Muscle of back (tissue), 3 donors: ENCODE measurements at regions not wholly inside any gene's neighbourhood (a gene's known extent, or its start where the extent isn't known, plus 50 kb on each side); places are given as distances from the start of the nearest gene placed in this dataset.

ENCODE experiments used
- DNase-seq, 3 donors: peaks; one replicate each; pipeline versions ENCODE4 v3.0.0 to v3.0.0-alpha.2; 2013

GRCh38 chr18:25962919-25963318, 127.5 kb downstream of the SS18 start:
- no peak for DNase-seq

DNA sequence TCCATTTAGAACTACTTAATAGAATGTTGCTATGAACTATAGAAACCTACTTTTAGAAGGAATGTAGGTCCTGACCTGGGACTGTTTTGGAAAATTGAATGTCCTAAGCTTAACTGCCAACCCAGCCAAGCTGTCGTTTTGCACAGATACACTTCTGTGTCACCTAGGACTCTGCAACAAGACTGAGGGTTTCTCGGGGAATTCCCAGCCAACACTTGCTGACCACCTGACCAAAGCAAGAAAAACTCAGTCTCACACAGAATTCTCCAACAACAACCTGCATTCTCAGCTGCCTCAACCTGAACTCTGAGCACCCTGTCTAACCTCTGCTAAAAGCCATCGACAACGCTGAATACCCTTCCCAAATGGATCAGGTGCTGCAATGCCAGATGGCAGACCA, 128.2 kb downstream of the SS18 start:
- DNase-seq = no peak

GRCh38 chr18:25957017-25957416, 133.4 kb downstream of the SS18 start:
- no peak for DNase-seq

DNA sequence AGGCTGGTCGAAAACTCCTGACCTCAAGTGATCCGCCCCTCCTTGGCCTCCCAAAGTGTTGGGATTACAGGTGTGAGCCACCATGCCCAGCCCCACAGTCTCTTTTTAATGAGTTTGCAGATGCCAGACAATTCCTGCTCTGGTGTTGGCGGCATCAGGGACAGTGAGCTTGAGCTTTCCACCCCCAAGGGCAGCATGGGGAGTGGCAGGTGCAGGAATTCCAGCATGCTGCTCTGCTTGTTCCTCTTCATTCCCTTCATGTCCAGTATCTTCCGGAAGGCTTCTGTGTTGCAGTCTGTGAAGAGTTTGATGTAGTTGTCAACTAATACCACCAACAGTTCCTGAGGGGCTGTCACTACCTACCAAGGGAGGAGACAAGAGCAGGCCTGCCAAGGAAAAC, 137.3 kb downstream of the SS18 start:
- DNase-seq = no peak

DNA sequence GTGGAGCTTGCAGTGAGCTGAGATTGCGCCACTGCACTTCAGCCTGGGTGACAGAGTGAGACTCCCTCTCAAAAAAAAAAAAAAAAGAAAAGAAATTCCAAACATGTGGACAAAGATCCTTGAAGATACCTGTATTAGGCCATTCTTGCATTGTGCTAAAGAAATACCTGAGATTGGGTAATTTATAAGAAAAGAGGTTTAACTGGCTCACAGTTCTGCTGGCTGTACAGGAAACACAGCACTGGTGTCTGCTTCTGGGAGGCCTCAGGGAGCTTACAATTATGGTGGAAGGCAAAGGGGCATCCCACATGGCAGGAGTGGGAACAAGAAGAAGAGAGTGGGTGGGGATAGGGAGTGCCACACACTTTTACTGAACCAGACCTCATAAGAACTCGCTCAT, 140.1 kb downstream of the SS18 start:
- no peak for DNase-seq

DNA sequence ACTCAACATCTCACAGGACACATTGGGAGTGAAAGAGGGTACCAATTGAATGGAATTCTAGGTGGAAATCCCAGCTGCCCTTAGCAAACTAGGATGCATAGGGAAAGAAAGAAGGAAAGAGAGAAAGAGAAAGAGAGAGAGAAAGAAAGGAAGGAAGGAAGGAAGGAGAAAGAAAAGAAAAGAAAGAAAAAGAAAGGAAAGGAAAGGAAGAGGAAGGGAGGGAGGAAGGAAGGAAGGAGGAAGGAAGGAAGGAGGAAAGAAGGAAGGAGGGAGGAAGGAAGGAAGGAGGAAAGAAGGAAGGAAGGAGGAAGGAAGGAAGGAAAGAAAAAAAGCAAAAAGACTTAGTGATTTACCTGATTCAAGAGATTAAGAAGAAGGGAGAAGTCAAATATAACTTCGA, 143.9 kb downstream of the SS18 start:
- no peak for DNase-seq

DNA sequence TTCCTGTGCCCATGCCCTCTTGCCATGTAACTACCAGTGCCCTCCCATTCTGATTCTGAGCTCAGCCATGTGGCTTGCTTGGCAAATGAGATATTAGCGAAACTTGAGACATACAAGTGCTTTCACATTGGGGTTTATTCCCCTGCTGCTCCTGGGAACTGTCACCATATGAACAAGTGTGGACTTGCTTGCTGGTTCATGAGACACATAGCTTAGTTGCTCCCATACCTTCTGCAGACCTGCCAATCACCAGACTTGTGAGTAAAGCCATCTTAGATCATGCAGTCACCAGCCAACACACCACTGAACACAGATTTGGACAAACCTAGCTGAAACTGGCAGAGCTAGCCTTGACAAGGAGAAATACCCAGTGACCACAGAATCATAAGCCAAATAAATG, 155.1 kb downstream of the SS18 start:
- DNase-seq = no peak

DNA sequence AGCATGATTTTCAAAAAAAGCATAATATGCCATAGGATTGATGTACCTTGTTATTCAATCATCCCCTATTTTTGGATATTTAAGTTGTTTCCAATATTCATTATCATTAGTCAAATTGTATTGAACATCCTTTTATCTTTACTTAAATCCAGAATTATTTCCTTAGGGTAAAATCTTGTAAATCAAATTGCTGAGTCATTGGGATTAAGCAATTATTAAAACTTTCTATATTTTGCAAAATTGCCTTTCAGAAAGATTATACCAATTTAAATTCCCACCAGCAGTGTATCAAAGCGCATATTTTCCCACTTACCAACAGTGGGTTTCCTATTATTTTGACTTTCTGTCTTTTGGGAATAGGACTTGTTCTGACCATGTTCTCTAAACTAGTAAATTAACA, 159.3 kb downstream of the SS18 start:
- DNase-seq = no peak

- DNase-seq = no peak
These were observed 160.6 kb downstream of the SS18 start for GRCh38 chr18:25929787-25930186.

DNA sequence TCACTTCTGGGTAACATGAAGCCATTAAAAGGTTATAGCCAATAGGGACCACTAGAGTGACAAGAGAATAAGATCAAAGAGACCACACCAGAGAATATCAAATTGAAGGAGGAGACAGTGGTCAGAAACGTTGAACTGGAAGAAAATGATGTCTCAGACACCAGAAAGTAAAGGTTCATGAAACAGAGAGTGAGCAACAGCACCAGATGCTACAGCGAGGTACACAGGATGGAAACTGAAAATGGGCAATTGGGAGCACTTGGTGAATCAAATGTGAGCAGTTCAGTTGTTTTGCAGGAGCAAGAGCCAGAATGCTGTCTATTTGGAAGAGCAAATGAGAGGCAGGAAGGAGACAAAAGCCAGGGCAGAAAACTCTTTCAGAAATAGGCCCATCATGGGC, 162.6 kb downstream of the SS18 start:
- DNase-seq = no peak

DNA sequence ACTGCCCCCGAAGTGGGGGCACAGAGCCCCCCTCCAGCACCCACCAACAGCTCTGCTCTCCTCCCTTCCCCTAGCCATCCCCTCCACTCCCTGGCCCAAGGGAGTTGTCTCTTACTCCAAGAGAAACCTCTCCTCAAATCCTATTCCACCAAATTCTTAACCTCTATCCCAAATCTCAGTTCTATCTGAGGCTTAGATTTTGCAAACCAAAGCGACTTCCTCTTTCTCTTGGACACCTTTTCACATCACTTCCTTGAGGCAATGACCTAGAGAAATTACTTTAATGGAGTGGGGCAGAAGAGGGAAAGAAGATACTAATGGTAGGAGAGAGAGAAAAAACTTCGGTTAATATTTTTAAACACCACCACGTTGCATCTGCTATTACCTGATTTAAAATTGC, 167.2 kb downstream of the SS18 start:
- no peak for DNase-seq

GRCh38 chr18:25921677-25922421, 168.6 kb downstream of the SS18 start:
- no peak for DNase-seq

DNA sequence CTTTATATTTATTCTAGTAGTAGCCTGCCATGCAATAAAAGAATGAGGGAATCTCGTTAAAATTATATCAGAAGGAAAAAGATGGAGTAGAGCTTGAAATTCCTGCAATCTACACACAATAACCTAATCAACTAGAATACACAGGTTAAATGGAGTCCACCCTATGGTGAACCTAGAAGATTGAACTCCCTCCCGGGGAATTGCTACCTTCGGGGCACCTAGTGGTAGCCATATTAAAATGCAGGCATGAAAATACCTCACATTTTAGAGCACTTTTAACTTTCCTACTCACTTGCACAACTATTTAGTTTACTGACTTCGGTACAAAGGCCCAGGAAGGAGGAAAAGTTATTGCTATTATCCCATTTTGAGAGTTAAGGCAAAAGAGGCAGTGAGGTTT, 174.5 kb downstream of the SS18 start:
- no peak for DNase-seq

DNA sequence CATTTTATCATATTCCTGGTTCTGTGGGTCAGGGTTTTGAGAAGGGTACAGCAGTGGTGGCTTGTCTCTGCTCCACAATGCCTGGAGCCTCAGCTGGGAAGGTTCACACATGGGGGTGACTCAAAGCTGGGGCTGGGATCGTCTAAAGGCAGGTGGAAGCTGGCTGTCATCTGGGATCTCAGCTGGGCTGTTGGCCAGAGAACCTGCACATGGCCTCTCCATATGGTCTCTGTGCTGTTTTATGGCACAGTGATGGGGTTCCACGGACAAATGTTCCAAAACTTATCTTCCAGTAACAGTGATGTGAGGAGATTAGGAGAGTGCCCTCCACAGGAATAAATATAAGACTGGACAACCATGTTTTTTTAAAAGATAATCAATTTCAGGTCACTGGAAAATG, 191.4 kb downstream of the SS18 start:
- DNase-seq = peak in 1 of 3 donors; percentile 28

DNA sequence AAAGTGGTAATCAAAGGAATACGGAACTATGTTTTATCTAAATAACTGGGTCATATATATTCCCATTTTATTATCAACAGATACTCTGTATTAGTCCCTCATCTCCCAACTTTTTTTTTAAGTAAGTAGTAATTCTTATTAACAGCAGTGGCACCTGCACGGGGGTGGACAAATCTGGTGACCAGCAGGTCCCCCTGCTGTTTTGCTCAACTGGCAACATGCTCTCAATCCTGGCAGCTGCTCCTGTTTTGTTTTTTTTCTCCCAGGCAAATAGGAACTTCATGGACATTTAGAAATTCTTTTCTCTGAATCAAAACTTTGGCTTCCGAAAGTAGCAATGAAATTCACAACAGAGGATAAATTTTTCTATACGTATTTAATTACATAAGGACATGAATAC, 193.5 kb downstream of the SS18 start:
- DNase-seq = no peak

DNA sequence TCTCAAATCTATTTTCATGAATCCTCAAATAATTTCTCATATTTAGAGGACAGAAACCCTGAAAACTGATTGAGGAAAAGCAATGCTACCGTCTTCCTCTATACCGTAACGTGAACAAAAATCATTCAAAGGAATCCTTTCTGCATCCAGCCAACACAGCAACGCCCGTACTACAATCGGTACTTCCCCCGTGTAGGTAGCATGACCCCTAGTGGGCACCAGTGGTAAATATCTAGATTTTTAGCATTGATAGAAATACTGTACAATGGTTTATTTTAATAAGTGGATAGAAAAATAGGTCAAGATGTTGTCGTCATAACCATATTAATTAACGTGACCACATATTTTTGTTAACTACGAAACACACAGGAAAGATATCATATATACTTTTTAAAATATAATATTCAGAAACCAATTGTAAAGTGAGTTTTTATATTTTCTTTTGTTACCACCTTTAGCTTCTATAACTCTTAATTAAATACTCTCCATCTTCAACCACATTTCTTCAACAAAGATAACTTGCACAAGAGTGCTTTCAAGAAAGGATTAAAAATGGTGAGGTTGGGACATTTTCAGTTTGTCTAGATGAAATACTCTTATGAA, 194.1 kb downstream of the SS18 start:
- DNase-seq = peak; percentile 30 to 72 (median 60)

DNA sequence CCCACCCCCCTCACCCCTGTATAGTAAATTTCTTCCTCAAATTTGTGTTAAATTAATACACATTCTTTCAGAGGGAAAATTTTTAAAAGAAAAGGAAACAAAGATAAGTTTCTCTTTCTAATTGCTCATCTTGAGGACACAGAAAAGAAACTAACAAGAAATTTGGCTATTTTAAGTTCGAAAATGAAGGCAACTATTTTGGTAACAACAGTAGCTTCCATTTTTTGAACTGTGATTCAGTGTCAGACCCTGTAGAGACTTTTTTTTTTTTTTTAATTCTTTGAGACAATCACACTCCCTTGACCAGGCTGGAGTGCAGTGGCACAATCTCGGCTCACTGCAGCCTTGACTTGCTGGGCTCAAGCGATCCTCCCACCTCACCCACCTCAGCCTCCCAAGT, 194.9 kb downstream of the SS18 start:
- DNase-seq = no peak

DNA sequence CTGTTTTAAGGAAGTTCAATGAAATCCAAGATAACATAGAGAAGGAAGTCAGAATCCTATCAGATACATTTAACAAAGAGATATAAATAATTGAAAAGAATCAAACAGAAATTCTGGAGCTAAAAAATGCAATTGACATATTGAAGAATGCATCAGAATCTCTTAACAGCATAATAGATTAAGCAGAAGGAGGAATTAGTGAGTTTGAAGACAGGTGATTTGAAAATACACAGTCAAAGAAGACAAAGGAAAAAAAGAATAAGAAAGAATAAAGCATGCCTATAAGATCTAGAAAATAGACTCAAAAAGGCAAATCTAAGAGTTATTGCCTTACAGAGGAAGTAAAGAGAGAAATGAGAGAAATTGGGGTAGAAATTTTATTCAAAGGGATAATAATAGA, 204.1 kb downstream of the SS18 start:
- DNase-seq = no peak

DNA sequence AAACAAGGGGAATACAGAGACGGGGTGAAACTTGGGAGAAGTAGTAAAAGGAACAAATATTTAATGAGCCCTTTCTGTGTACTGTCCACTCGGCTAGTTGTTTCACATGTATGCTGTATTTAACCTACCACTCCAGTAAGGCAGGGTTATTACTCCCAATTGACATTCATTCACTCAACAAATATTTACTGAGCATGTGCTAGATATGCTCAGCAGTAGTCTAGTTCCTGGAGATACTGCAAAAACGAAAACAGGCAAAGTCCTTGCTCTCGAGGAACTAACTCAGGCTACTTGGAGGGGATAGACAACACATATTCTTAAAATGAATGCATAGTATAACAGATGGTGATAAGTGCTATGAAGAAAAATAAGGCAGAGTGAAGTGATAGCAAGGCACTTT, 207.3 kb downstream of the SS18 start:
- DNase-seq = no peak

DNA sequence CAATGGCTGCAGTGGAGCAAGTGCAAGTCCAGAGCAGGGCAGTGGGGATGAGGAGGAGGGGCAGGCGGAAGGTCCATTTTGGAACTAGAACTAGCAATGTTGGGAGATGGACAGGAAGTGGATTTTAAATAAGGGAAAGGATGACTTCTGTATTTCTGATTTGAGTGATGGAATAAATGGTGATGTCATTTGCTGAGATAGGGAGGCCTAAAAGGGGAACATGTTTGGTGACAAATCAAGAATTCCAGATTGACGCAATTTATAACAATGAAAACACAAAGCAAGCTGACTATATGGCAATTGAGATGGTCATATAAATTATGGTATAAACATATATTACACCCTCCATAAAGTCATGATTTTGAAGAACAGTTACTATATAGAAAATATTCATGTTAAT, 209.3 kb downstream of the SS18 start:
- no peak for DNase-seq

DNA sequence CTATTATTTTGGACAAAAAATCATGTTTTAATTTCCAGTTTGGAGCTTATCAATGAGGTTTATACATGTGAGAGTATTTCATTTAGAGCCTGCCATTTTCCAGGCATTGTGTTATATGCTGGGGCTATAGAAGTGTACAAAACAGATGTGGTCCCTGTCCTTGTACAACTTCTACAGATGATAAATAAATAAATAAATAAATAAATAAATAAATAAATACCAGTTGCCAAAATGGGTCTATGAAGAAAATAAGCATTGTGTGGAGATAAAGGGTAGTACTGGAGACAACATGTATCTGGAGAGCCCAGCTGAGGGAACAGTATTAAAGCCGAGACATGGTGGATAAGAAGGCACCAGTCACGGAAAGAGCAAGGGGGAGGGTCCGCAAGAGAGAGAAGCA, 210.0 kb downstream of the SS18 start:
- no peak for DNase-seq

GRCh38 chr18:25876330-25876948, 214.0 kb downstream of the SS18 start:
- DNase-seq = peak in 2 of 3 donors; percentile 17 to 67

DNA sequence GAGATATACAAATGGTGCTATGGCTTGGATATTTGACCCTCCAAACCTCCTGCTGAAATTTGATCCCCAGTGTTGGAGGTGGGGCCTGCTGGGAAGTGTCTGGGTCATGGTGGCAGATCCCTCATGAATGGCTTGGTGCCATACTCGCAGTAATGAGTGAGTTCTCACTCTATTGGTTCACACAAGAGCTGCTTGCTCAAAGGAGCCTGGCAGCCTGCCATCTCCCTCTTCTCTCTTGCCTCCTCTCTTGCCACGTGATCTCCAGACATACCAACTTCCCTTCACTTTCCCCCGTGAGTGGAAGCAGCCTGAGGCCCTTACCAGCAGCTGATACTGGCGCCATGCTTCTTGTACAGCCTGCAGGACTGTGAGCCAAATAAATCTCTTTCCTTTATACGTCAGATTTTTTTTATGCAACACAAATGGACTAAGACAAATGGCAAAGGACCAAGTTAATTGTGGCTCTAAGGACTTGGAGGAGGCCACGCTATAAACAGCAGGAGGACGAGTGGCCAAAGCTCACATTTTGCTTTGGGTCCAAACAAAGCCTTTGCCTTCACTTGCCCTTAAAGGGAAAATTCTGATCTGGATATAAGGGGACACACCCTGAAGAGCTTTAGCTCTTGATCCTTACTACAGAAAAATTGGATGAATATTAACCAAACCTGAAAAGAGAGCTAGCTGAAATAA, 214.7 kb downstream of the SS18 start:
- DNase-seq = peak in 1 of 3 donors; percentile 64
